HG02623 (cell line): ENCODE measurements at regions not wholly inside any gene's neighbourhood (a gene's known extent, or its start where the extent isn't known, plus 50 kb on each side); places are given as distances from the start of the nearest gene placed in this dataset.
"Not testable (repeated sequence)": the region's sequence is repeated elsewhere in the genome, so short reads cannot be mapped to it uniquely, and the experiment has no call there.

Source experiments
- ATAC-seq: cut with Tn5 transposase; IDR thresholded peaks from one replicate; pipeline ENCODE4 v1.9.1; 2021; ENCODE audit warnings: moderate library complexity; ENCODE audit not compliant: unreplicated experiment

GRCh38 chr4:66956852-66957251, 588.5 kb downstream of the CENPC start:
- ATAC-seq = no peak

- no peak for ATAC-seq
These were observed 588.9 kb downstream of the CENPC start for GRCh38 chr4:66956426-66956825.

- no peak for ATAC-seq
These were observed 589.5 kb downstream of the CENPC start for GRCh38 chr4:66955784-66956183.

GRCh38 chr4:66949419-66949818, 595.9 kb downstream of the CENPC start:
- no peak for ATAC-seq

GRCh38 chr4:66946761-66947160, 598.5 kb downstream of the CENPC start:
- ATAC-seq = no peak

- no peak for ATAC-seq
These were observed 602.2 kb downstream of the CENPC start for GRCh38 chr4:66943112-66943511.

- ATAC-seq = not testable (repeated sequence)
These were observed 613.3 kb downstream of the CENPC start for GRCh38 chr4:66931981-66932380.

- ATAC-seq = no peak
These were observed 615.1 kb downstream of the CENPC start for GRCh38 chr4:66930206-66930605.

- ATAC-seq = no peak
These were observed 615.6 kb downstream of the CENPC start for GRCh38 chr4:66929748-66930147.

- ATAC-seq = not testable (repeated sequence)
These were observed 616.4 kb downstream of the CENPC start for GRCh38 chr4:66928881-66929280.

GRCh38 chr4:66927937-66928336, 617.4 kb downstream of the CENPC start:
- no peak for ATAC-seq

GRCh38 chr4:66926687-66927086, 618.6 kb downstream of the CENPC start:
- ATAC-seq = no peak

GRCh38 chr4:66923081-66923865, 622.0 kb downstream of the CENPC start:
- no peak for ATAC-seq

- no peak for ATAC-seq
These were observed 623.9 kb downstream of the CENPC start for GRCh38 chr4:66921433-66921832.

GRCh38 chr4:66920514-66920913, 624.8 kb downstream of the CENPC start:
- no peak for ATAC-seq

- ATAC-seq = no peak
These were observed 633.4 kb downstream of the CENPC start for GRCh38 chr4:66911880-66912279.

GRCh38 chr4:66906314-66906713, 639.0 kb downstream of the CENPC start:
- ATAC-seq = no peak

GRCh38 chr4:66899422-66900065, 645.8 kb downstream of the CENPC start:
- no peak for ATAC-seq

- no peak for ATAC-seq
These were observed 651.5 kb downstream of the CENPC start for GRCh38 chr4:66893807-66894206.

- ATAC-seq = no peak
These were observed 658.2 kb downstream of the CENPC start for GRCh38 chr4:66887061-66887460.

- no peak for ATAC-seq
These were observed 659.7 kb downstream of the CENPC start for GRCh38 chr4:66885501-66886165.

GRCh38 chr4:66876946-66877345, 668.4 kb downstream of the CENPC start:
- ATAC-seq = no peak
